Hepatic stellate cell (primary cell): ENCODE measurements at regions not wholly inside any gene's neighbourhood (a gene's known extent, or its start where the extent isn't known, plus 50 kb on each side); places are given as distances from the start of the nearest gene placed in this dataset.

ENCODE experiments used
- DNase-seq: peaks from one replicate; pipeline ENCODE4 v3.0.0; 2011; ENCODE audit warnings: low spot score

DNA sequence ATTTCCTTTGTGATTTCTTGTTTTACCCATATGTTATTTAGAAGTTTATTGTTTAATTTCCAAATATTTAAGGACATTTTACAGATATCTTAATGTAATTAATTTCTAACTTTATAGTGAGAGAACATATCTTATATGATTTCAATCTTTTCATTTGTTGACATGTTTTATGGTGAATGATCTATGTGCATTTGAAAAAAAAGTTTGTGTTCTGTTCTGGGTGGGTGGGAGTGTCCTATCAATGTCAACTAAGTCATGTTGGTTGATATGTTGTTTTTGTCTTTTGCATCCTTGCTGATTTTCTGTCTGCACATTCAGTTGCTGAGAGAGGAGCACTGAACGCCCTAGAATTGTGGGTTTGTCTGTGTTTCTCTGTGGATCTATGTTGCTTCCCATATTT is 50.3 kb upstream of the CBFA2T3 start:
- no peak for DNase-seq

DNA sequence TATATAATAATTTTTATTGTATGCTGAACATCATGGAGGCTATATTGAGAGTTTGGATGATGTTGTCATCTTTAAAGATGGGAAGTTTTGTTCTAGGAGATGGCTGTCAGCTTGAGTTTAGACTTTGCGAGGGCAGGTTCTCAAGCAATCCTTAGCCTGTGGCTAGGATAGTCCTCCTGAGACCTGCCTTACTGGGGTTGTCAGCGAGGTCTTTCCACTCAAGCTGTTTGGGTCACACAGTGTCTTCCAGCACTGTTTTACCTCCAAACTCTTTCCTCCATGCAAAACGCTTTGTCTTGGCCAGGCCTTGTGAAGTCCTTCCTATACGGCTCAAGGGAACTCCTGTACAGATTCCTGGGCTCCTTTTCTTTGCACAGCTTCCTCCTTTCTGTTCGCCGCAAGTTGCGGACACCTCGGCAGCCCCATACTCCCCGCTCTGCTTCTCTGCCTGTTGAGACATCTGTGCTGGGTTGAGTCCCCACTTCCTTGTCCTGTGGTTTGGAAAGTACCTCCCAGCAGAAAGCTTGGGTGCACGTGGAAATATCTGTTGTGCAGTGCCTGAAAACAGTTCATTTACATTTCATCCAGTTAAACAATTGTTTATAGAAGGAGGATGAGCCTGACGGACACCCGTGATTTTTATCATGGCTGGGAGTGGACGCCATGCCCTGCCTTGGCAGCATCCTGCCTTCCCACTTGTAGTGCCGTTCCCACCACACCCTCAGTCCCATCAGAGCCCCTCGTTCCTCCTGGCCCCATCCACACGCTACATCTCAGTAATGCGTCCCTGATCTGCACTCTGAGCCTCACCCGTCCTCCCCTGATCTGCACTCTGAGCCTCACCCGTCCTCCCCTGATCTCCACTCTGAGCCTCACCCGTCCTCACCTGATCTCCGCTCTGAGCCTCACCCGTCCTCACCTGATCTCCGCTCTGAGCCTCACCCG is 55.0 kb upstream of the CBFA2T3 start:
- no peak for DNase-seq

DNA sequence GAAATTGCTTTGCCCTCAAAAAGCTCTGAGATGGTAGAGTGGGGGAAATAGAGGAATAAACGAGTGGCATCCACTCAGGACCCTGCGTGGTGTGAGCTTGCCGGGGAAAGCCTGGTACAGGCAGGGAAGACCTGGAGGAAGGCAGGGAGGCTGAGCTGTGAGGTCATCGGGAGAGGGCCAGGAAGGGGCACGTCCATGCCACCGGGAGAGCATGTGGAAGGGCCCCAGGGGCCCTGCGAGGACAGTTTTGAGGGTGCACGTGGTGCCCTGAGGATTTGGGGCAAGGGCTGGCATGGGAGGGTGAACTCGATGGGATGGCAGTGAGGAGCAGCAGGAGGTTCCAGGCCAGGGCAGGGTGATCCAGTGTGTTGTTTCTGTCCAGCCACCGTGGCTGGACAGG is 56.3 kb upstream of the CBFA2T3 start:
- DNase-seq = no peak

DNA sequence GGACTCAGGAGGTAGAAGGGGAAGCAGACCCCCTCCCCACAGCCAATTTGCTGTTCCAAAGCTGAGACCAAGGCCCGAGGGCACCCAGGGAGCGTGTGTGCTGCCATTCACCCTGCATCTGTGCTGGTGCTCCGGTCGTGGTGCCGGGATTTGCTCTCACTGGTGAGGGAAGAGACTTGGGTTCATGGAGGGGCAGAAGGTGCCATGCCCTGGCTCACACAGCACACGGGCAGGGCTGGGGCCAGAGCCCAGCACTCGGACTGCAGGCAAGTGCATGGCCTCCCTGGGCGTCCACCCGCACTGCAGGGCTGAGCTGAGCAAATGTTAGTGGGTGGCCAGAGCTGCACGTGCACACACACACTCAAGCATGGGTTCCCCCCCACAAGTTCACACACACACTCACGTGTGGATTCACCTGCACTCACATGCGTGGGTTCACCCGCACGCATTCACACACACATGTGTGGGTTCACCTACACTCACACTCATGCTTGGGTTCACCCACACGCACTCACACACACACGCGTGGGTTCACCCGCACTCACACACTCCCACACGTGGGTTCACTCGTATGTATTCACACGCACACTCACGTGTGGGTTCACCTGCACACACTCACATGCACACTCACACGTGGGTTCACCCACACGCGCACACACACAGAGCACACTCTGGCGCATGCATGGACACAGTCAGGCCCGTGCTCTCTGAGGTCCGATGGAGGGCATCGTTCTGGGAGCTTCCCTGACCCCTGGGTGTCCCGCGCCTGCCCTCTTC is 57.0 kb upstream of the CBFA2T3 start:
- DNase-seq = no peak

DNA sequence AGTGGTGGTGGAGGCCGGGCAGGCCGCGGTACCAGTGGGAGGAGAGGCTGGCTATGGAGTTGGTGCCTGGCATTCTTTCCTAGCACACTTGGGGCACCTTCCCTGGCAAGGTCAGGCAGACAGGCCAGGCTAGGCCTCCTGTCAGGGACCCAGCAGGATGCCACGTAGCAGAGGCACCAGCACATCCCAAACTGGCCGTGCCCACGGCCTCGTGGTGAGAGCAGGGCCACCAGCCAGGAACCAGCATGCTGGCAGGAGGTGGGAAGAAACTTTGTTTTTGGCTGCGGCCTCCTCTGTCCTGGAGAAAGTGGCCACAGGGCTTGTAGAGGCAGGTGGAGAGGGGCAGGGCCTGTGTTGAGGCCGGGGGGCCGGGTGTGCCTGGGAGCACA is 57.6 kb upstream of the CBFA2T3 start:
- no peak for DNase-seq

DNA sequence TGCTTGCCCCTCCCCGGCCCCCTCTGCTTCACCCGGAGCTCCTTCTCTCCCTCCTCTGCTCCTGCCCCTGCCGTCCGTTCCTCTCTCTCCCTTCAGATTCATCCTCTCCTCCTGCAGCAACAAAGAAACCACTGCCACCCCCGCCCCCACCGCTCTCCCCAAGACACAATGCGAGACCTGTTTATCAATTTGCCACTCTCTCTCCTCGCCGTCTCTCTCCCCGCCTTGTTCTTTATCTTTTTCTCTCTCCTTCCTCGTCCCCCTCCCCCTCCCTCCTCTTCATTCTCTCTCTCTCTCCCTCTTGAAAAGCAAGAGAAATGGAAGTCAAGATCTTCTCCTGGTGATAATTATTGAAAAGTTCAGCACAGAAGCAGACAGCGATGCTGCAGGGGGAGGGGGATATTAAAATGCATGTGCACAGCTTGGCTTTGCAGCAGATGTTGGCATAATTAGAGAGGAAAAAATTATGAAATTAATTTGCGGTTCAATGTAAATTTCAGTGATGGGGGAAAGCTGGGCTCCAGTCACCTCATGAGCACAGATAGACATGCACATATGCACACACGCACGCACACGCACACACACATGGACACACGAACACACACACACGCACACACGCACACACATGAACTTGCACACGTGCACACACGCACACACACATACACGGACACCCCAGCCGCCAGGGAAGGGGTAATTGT is 58.1 kb upstream of the CBFA2T3 start:
- no peak for DNase-seq

DNA sequence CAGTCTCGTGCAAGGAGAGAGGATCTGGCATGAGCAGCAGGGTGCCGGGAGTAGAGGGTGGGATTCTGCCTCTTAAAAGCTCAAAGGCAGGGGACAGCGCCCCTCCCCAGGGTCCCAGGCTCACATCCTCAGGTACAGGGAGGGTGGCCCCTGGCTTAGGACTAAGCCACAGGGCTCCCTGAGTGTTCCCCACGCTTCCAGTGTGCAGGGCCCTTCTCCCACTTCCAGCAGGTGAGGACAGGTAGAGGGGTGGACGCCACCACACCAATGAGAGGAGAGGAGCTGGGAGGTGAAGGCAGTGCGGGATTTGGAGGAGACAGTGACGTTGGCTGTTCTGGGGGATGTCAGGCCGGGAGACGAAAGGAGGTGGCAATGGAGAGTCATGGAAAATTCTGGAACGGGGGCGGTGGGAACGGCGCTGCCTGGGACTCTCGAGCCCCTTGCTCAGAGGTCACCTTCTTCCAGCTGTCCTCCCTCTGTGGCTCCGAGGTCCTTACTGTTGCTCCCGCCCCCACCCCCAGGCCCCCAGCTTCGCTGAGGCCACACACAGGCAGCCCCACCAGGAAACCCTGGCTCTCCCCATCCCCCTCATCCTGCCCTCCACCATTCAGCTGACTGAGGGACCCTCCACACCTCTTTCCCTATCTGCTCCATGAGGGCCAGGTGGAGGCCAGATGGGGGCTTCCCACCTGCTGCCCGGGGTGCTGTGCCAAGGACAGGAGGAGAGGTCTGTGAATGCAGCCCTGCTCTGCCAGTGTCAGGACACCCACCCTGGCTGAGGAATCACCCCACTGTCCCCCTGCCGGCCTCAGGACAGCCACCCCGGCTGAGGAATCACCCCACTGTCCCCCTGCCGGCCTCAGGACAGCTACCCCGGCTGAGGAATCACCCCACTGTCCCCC is 57.7 kb upstream of the ACSF3 start:
- no peak for DNase-seq

DNA sequence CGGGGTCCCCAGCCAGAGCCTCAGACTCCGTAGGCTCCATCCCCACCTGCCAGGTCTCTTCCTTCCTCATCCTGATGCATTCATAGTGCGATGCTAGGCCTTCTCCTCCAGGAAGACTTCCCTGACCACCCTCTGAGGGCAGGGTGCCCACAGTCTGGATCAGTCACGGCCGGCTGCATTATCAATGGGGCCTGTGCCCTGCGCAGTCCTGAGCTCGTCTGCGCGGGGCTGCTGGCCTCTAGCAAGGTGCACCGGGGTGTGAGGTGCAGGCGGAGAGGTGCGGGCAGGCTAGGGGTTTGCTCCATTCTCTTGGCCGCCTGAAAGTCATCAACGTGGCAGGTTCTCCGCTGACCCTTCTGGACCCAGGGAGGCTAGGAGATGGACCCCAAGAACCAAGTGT is 56.9 kb upstream of the ACSF3 start:
- no peak for DNase-seq

DNA sequence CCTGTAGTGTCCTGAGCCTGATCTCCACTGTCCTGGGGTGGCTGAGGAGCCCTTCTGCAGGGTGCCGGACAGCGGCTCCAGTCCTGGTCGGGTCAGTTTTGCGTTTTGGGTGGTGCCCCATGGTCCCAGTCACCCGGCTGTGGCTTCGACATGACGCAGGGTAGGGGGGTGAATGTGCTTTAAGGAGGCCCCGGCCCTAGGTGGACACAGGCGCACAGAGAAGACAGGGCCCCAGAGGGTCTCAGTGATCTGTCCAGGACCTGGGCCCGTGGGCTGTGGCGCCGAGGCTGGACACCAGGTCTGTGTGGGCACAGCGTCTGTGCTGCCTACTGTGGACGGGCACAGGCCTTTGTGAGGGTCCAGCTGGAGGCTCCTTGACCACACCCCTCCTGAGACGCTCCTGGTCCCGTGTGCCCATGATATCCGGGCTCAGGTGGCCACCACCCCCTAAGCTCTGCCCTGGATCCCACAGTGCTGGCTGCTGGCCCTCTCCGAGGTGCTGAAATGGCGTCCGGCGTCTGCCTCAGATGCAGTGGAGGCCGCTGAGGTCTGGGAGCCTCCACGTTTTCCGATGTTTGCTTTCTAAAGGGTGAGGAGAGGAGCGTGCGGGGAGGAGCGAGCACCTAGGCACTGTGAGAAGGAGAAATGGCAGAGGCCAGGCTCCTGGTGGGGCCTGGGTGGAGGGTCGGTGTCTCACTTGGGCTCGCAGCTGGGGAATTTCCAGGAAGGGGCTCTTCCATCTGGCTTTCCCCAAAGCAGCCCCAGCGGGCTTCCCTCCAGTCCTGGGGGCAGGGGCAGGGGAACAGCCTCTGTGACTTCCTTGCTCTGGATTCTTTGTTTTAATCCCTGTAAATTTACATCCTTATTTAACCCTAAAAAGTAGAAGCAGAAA is 56.1 kb upstream of the ACSF3 start:
- DNase-seq = peak; percentile 55

DNA sequence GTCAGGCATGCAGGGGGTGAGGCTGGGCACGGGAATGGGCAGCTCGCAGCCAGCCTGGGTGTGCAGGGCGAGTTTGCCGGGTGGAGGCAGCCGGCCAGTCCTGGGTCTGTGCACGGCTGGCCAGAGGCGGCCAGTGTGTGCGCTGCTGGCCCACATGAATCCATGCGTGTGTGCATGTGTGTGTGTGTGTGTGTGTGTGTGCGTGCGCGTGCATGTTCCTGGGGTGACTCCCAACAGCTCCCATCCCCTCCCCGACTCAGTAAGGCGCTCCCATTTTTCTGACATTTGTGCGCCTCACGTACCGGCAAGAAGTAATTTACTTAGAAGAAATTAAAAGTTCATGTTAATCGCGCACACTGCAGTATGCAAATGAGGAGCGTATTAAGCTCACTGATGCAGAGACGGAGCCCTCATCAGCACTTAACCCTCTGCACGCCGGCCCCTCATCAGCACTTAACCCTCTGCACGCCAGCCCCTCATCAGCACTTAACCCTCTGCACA is 55.4 kb upstream of the ACSF3 start:
- no peak for DNase-seq

DNA sequence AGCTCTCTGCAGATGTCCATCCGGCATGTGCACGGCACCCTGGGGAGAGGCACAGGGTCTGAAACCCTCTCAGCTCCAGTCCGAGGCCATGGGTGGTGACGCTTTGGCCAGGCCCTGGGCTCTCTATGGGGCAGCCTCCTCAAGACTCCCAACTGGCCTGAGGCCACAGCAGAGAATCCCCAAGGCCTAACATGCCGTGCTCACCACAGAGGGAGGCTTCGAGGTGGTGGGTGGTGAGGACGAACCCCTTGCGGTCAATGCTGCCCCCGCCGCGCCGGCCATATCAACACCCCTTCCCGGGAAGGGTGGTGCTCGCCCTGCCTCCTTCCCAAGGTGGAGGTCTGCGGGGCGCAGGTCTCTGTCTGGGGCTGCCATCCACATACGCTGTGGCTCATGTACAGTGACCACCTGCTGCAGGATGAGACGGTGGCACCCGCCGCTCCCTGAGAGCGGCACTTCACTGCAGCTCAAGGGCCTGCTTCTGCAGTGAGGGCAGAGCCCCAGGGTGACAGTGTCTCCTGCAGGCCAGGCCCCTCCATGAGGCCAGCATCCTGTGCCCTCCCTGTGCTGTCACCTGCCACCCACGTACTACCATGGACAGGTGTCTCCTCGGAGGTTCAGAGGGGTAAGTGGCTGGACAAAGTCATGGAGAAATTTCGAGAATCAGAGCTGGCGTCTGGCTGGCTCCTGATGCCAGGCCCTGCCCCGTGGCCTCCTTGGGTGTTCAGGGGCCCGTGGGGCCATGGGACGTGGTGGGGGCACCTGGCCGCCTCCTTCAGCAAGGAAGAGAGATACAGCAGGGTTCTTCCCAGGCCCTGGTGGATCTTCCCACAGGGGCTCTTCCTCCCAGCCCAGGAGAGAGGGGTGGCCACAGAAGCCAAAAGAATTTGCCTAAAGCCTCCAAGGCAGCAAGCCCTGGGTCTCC is 54.6 kb upstream of the ACSF3 start:
- no peak for DNase-seq

DNA sequence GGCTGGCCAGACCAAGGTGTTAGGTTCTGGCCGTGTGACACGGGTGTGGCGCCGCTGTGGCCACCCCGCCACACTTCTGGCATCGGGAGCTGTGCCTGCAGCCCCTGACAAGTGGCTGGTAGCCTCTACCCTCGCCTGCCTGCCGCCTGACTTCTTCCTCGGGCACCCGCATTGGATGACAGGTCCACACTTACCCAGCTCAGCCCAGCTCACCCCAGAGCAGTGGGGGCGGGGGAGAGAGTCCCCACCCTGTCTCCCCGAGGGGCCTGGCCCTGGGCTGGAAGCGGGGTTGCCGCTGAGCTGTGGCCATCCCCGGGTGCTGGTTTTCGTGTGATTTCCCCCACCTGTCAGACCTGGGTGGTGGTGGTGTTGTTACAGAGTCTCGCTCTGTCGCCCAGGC is 53.9 kb upstream of the ACSF3 start:
- no peak for DNase-seq

DNA sequence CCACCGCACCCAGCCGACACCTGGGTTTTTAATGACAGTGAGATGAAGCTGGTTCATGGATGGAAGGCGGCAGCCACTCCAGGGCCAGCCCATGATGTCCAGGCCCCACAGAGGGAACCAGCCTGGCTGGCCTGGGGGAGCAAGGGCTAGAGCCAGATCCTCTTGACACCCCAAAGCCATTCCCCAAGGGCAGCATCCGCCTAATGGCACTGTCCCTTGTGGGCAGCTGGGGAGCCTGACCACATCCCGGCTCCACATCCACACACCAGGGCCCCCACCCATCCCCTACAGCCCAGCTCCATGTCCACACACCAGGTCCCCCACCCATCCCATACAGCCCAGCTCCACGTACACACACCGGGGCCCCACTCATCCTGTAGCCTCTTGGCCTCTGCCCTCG is 53.3 kb upstream of the ACSF3 start:
- no peak for DNase-seq

DNA sequence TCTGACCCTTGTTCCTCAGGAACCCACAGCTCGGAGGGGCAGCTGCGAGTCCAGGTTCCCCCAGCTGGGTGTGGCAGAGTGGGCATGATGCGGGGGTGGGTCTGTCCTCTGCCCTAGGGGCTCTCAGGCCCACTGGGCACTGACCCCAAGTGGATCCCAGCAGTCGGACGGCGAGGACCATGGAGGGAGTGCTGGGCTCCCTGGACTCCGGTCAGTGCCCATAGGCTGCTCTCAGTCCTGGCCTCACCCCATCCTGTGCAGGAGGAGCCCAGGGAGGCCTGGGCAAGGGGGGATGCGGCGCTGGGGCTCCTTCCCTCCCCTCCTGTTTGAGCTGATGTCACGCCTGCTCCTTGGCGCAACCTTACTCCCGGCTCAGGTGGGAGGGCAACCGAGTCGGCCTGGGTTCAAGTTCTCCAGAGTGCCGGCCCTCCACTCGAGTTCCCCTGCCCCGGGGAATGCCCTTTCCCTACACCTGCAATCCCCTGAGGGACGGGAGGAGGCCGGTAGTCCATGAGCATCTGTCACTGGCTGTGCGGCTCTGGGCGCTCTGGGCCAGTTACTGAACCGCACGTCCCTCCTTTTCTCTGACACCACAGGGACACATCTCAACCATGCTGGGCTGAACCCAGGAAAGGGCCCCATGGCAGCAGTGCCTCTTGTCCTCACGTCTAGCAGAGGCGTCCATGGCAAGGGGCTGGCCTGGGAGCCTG is 52.6 kb upstream of the ACSF3 start:
- DNase-seq = no peak

DNA sequence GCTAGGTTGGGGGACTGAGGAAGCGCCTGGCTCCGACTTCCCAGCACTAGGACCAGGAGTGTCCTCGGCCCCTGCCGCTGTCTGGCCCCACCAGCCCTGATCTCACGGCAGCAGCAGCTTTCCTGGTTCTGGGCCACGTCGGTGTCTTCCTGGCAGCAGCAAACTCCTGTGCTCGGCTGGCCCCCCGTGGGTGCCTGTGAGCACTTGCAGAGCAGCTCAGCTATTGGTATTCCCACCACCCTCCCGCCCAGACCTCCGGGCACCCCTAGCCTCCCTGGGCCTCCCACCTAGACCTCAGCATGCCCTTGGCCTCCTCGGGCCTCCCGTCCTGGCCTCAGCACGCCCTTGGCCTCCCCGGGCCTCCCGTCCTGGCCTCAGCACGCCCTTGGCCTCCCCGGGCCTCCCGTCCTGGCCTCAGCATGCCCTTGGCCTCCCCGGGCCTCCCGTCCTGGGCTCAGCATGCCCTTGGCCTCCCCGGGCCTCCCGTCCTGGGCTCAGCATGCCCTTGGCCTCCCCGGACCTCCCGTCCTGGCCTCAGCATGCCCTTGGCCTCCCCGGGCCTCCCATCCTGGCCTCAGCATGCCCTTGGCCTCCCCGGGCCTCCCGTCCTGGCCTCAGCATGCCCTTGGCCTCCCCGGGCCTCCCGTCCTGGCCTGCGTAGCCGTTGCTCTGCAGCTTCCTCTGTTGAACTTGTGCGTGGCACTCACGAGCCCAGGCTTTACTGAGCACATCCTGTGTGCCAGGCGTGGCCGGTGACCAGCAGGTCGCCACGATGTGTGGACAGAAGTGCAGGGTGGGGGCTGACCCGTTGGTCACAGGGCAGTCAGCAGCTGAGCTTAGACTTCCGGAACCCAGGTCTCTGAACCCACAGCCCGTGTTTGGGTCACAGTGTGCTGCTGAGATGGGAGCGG is 51.8 kb upstream of the ACSF3 start:
- DNase-seq = no peak

DNA sequence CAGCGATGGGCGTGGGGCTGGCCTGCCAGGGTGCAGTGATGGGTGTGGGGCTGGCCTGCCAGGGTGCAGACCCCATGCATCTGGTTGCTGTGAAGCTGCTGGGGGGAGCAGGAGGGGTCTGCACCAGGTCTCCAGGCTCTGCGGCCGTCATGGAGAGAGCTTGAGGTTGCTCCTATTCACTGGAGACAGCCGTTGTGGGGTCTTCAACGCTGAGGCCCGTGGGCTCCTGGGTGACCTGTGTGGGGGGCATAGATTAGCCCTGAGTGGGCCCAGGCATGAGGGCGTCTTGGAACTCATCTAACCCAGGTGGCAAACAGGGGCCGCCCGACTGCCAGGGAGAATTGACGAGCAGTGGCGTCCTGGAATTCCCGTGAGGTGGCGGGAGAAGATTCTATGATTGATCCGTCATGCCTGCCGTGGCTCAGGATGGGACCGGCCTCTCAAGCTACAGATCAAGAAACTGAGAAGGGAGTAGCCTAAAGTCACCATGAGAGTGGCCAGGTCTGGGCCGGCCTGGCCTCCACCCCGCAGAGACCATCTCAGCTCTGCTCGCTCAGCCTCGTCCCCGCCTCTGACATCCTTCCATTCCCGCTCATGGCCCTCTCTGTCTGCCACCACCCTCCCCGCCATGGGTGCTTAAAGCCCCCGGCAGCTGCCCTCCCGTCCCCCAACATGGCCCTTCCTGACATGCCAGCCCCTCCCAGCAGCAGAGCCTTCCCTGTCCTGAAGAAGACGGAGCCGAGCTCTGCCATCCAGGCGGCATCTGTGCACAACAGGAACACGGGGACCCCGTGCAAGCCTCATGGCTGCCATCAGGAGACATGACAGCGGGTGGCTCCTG is 50.7 kb upstream of the ACSF3 start:
- DNase-seq = no peak
